Fibroblast of lung (primary cell): ENCODE measurements at regions not wholly inside any gene's neighbourhood (a gene's known extent, or its start where the extent isn't known, plus 50 kb on each side); places are given as distances from the start of the nearest gene placed in this dataset.

Source experiments
- CTCF ChIP-seq, 2 donors: IDR thresholded peaks in 1 of 2; conservative IDR thresholded peaks in 1 of 2; 1 replicate in 1 of 2; 2 replicates in 1 of 2; pipeline ENCODE4 v1.5.1; 2011 to 2012; ENCODE audit warnings: low read length in 2 of 2, control low read depth in 1 of 2, inconsistent platforms in 1 of 2, low read depth in 1 of 2, mild to moderate bottlenecking in 1 of 2
- EZH2 ChIP-seq: IDR thresholded peaks from 2 replicates; pipeline ENCODE4 v1.5.1; 2012; ENCODE audit warnings: low read length, control low read depth, mild to moderate bottlenecking; ENCODE audit errors: missing control alignments

- TF ChIP-seq CTCF (conservative IDR thresholded peaks at IDR 0.05 in 1 of 2, IDR thresholded peaks at IDR 0.05 in 1 of 2; ENCODE audit: low read depth in 1 of 2, low read length in 2 of 2) (no peak), EZH2 (no peak)
Observed at GRCh38 chr6:164928728-164929407, 380.5 kb downstream of the C6orf118 start.
